ENCODE measurements at regions not wholly inside any gene's neighbourhood (a gene's known extent, or its start where the extent isn't known, plus 50 kb on each side); places are given as distances from the start of the nearest gene placed in this dataset.

GRCh38 chr7:85655252-85655651 lies 468.4 kb upstream of the SEMA3D start:
- TF ChIP-seq CTCF (IDR thresholded peaks at IDR 0.05), result no peak
- no peak for TF ChIP-seq EP300 (IDR thresholded peaks at IDR 0.05)
- TF ChIP-seq POLR2AphosphoS5 (IDR thresholded peaks at IDR 0.05), result no peak
- TF ChIP-seq POLR2A (IDR thresholded peaks at IDR 0.05), result no peak
